Endothelial cell (in vitro differentiated cells): ENCODE measurements at regions not wholly inside any gene's neighbourhood (a gene's known extent, or its start where the extent isn't known, plus 50 kb on each side); places are given as distances from the start of the nearest gene placed in this dataset.

ENCODE experiments used
- DNase-seq: peaks from one replicate; pipeline ENCODE4 v3.0.0; 2021; ENCODE audit warnings: low spot score
- H3K27ac Mint-ChIP-seq: one replicate; pipeline ENCODE4 v1.8.0; 2021; ENCODE audit warnings: mixed read lengths, inconsistent platforms; ENCODE audit not compliant: unreplicated experiment
- H3K27me3 Mint-ChIP-seq: one replicate; pipeline ENCODE4 v1.8.0; 2021; ENCODE audit warnings: mild to moderate bottlenecking, moderate library complexity, mixed read lengths, inconsistent platforms; ENCODE audit not compliant: unreplicated experiment
- H3K36me3 Mint-ChIP-seq: one replicate; pipeline ENCODE4 v1.8.0; 2021; ENCODE audit warnings: mild to moderate bottlenecking, low read depth, mixed read lengths, inconsistent platforms; ENCODE audit not compliant: unreplicated experiment
- H3K4me1 Mint-ChIP-seq: one replicate; pipeline ENCODE4 v1.8.0; 2021; ENCODE audit warnings: mild to moderate bottlenecking, mixed read lengths, inconsistent platforms; ENCODE audit not compliant: unreplicated experiment
- H3K4me3 Mint-ChIP-seq: one replicate; pipeline ENCODE4 v1.8.0; 2021; ENCODE audit warnings: mild to moderate bottlenecking, mixed read lengths, inconsistent platforms; ENCODE audit not compliant: unreplicated experiment
- H3K9me3 Mint-ChIP-seq: one replicate; pipeline ENCODE4 v1.8.0; 2021; ENCODE audit warnings: mixed read lengths, inconsistent platforms; ENCODE audit not compliant: unreplicated experiment
- TF ChIP-seq, protein P1 (sequence below): fragments of 200-600 bp; sonication (generic); IDR thresholded peaks from one replicate; pipeline ENCODE4 v1.5.0; 2021; ENCODE audit warnings: antibody characterized with exemption; ENCODE audit not compliant: unreplicated experiment

DNA sequence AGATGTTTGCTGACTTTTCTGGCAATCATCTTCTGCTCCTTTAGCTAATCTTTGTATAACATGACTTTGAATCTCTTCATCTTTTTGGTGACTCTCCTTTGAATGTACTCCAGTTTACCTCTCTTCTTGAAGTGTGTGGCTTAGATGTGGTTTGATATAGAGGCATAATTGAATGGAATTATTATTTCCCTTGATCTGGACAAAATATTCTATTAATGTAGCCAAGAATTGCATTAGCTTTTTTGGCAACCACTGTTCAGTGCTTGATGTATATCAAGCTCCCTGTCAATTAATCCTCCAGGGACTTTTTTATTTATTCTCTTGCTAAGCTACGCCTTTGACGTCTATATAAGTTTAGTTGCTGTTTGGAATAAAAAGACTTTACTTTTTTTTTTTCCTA lies 490.8 kb downstream of the PCDH20 start:
- TF ChIP-seq, protein P1, sequence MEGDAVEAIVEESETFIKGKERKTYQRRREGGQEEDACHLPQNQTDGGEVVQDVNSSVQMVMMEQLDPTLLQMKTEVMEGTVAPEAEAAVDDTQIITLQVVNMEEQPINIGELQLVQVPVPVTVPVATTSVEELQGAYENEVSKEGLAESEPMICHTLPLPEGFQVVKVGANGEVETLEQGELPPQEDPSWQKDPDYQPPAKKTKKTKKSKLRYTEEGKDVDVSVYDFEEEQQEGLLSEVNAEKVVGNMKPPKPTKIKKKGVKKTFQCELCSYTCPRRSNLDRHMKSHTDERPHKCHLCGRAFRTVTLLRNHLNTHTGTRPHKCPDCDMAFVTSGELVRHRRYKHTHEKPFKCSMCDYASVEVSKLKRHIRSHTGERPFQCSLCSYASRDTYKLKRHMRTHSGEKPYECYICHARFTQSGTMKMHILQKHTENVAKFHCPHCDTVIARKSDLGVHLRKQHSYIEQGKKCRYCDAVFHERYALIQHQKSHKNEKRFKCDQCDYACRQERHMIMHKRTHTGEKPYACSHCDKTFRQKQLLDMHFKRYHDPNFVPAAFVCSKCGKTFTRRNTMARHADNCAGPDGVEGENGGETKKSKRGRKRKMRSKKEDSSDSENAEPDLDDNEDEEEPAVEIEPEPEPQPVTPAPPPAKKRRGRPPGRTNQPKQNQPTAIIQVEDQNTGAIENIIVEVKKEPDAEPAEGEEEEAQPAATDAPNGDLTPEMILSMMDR, result no peak
- Mint-ChIP-seq H3K4me3 (no peak overlapping the region), H3K27ac (no peak overlapping the region), H3K36me3 (no peaks in the 10 kb centered on the region), H3K4me1 (no peaks in the 10 kb centered on the region), H3K27me3 (no peaks in the 10 kb centered on the region), H3K9me3 (no peaks in the 10 kb centered on the region)
- DNase-seq, result no peak

DNA sequence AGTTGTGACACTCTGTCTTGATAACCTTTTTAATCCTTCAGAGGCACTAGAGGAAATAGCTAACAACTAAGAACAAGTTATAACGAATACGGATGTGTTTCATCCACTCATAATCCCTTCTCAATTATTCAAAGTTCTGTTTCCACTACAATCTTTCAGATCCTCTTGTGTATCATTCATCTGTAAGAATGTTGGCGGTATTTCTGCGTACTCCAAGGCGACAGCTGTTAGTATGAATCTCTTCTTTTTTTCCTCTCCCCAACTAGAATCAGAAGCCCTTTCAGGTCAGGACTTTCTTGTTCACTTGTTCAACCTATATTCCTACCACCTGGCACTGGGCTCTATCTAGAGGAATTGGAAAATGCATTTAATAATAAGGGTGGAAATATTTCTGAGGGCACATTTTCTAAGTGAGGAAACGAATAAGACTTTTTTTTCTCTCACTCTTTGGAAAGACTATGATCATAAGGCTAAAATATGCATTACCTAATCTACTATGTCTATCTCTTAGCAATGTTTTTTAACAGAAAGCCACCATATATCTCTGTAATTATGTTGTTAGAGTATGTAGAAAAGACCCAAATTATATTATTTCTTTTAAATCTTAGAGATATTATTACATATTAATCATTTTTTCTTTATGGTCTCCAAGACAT lies 492.9 kb downstream of the PCDH20 start:
- Mint-ChIP-seq H3K27me3 (no peaks in the 10 kb centered on the region), H3K27ac (no peak overlapping the region), H3K4me1 (no peaks in the 10 kb centered on the region), H3K4me3 (no peak overlapping the region), H3K36me3 (no peaks in the 10 kb centered on the region), H3K9me3 (no peaks in the 10 kb centered on the region)
- TF ChIP-seq, protein P1, result no peak
- no peak for DNase-seq

DNA sequence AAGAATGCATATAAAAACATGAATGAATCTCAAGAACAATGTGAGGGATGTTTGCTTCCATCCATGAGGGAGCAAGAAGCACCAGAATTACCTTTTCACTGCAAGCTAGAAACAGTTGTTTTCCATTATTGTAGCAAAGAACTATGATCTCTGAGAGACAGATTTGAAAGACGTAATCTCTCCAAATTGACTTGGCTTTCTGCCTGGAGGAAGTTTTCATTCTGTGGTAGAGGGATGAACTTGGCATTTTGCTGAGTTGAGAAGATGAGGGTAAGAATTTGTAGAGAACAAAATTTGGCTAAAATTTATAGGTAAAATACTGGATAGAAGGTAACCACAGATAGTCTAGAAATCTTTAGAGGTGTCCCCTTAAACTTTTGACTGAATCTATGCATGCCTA lies 496.8 kb downstream of the TDRD3 start:
- H3K4me3 Mint-ChIP-seq, result no peak overlapping the region
- H3K27me3 Mint-ChIP-seq, result no peaks in the 10 kb centered on the region
- H3K27ac Mint-ChIP-seq, result no peak overlapping the region
- no peaks in the 10 kb centered on the region for H3K4me1 Mint-ChIP-seq
- no peak for DNase-seq
- H3K36me3 Mint-ChIP-seq, result no peaks in the 10 kb centered on the region
- H3K9me3 Mint-ChIP-seq, result no peaks in the 10 kb centered on the region
- TF ChIP-seq, protein P1, result no peak

GRCh38 chr13:60887711-60888110 lies 490.7 kb downstream of the TDRD3 start:
- no peaks in the 10 kb centered on the region for H3K9me3 Mint-ChIP-seq
- DNase-seq, result no peak
- TF ChIP-seq, protein P1, result no peak
- peaks cover 12% of the 10 kb centered on the region for H3K4me1 Mint-ChIP-seq
- H3K27ac Mint-ChIP-seq, result no peak overlapping the region
- no peaks in the 10 kb centered on the region for H3K27me3 Mint-ChIP-seq
- no peaks in the 10 kb centered on the region for H3K36me3 Mint-ChIP-seq
- H3K4me3 Mint-ChIP-seq, result no peak overlapping the region

GRCh38 chr13:60881507-60881906 lies 484.5 kb downstream of the TDRD3 start:
- no peak for DNase-seq
- Mint-ChIP-seq H3K9me3 (no peaks in the 10 kb centered on the region), H3K27ac (no peak overlapping the region), H3K27me3 (peaks cover 1% of the 10 kb centered on the region), H3K36me3 (no peaks in the 10 kb centered on the region), H3K4me1 (peaks cover 10% of the 10 kb centered on the region), H3K4me3 (no peak overlapping the region)
- TF ChIP-seq, protein P1, result no peak
